ENCODE measurements at regions not wholly inside any gene's neighbourhood (a gene's known extent, or its start where the extent isn't known, plus 50 kb on each side); places are given as distances from the start of the nearest gene placed in this dataset.

GRCh38 chr10:52955337-52955736, 182.8 kb upstream of the MBL2 start:
- Histone ChIP-seq H3K4me1 (ENCODE audit: low read depth) (no peaks in the 10 kb centered on the region), H3K27ac (no peak overlapping the region), H3K9me3 (ENCODE audit: low read depth) (no peaks in the 10 kb centered on the region), H3K36me3 (no peaks in the 10 kb centered on the region), H3K27me3 (no peaks in the 10 kb centered on the region), H3K4me3 (no peak overlapping the region)
- DNase-seq (ENCODE audit: low read depth in 1 of 2, low spot score in 1 of 2): no peak
- TF ChIP-seq, protein P1, sequence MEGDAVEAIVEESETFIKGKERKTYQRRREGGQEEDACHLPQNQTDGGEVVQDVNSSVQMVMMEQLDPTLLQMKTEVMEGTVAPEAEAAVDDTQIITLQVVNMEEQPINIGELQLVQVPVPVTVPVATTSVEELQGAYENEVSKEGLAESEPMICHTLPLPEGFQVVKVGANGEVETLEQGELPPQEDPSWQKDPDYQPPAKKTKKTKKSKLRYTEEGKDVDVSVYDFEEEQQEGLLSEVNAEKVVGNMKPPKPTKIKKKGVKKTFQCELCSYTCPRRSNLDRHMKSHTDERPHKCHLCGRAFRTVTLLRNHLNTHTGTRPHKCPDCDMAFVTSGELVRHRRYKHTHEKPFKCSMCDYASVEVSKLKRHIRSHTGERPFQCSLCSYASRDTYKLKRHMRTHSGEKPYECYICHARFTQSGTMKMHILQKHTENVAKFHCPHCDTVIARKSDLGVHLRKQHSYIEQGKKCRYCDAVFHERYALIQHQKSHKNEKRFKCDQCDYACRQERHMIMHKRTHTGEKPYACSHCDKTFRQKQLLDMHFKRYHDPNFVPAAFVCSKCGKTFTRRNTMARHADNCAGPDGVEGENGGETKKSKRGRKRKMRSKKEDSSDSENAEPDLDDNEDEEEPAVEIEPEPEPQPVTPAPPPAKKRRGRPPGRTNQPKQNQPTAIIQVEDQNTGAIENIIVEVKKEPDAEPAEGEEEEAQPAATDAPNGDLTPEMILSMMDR (IDR thresholded peaks at IDR 0.05; ENCODE audit: low read depth, low read length): no peak

DNA sequence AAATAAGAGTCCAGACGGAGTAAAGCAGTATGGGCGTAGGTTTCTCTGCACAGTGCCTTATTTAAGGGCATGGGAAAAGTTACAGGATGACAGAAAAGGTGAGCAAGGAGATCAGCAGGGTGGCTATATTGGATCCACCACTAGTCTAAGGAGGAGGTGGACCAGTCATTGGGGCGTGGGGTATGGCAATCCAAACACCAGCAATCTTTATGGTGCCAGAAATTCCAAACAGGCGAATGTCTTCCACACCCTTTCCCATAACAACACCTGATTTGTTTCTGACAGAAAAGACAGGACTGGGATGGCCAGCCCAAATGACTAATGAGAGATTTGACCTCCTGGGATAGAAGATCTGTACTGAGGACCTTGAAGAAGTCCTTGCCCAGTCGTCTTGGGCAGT, 181.8 kb upstream of the MBL2 start:
- H3K36me3 ChIP-seq: no peaks in the 10 kb centered on the region
- no peaks in the 10 kb centered on the region for H3K9me3 ChIP-seq (ENCODE audit: low read depth)
- no peaks in the 10 kb centered on the region for H3K27me3 ChIP-seq
- DNase-seq (ENCODE audit: low read depth in 1 of 2, low spot score in 1 of 2): no peak
- TF ChIP-seq, protein P1 (IDR thresholded peaks at IDR 0.05; ENCODE audit: low read depth, low read length): no peak
- H3K4me1 ChIP-seq (ENCODE audit: low read depth): no peaks in the 10 kb centered on the region
- no peak overlapping the region for H3K27ac ChIP-seq
- H3K4me3 ChIP-seq: no peak overlapping the region

GRCh38 chr10:52952391-52953055, 179.9 kb upstream of the MBL2 start:
- TF ChIP-seq, protein P1 (IDR thresholded peaks at IDR 0.05; ENCODE audit: low read depth, low read length): no peak
- H3K27ac ChIP-seq: no peak overlapping the region

DNA sequence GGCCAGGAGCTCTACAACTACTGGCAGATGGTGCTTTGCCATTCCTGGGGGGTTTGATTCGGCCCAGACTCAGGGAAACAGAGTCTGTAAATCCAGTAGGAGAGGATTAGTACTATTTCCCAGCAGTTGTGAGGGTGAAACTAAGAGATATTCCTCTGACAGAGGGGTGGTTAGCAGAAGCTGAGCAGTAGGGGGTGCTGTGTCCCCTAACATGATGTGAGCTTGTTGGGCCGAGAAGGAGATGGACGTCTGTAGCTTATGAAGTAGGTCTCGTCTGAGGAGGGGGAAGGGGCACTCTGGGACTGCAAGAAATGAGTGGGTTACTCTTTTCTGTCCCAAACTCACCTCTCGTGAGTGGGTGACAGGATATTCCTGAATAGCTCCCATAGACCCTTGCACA, 179.2 kb upstream of the MBL2 start:
- Histone ChIP-seq H3K27ac (no peak overlapping the region), H3K36me3 (no peaks in the 10 kb centered on the region), H3K9me3 (ENCODE audit: low read depth) (no peaks in the 10 kb centered on the region), H3K4me1 (ENCODE audit: low read depth) (no peaks in the 10 kb centered on the region), H3K27me3 (no peaks in the 10 kb centered on the region), H3K4me3 (no peak overlapping the region)
- TF ChIP-seq, protein P1 (IDR thresholded peaks at IDR 0.05; ENCODE audit: low read depth, low read length): peak; percentile 64
- peak; percentile 56 to 82 for DNase-seq (ENCODE audit: low read depth in 1 of 2, low spot score in 1 of 2)

More at GRCh38 chr10:52952391-52953055, 179.9 kb upstream of the MBL2 start:
- H3K4me1 ChIP-seq (ENCODE audit: low read depth): no peaks in the 10 kb centered on the region
- H3K9me3 ChIP-seq (ENCODE audit: low read depth): no peaks in the 10 kb centered on the region
- DNase-seq (ENCODE audit: low read depth in 1 of 2, low spot score in 1 of 2): peak in 1 of 2 donors; percentile 39
- no peaks in the 10 kb centered on the region for H3K36me3 ChIP-seq
- H3K4me3 ChIP-seq: no peak overlapping the region
- no peaks in the 10 kb centered on the region for H3K27me3 ChIP-seq

- H3K27ac ChIP-seq: no peak overlapping the region
- H3K4me3 ChIP-seq: no peak overlapping the region
- TF ChIP-seq, protein P1 (IDR thresholded peaks at IDR 0.05; ENCODE audit: low read depth, low read length): no peak
- no peaks in the 10 kb centered on the region for H3K36me3 ChIP-seq
- H3K27me3 ChIP-seq: no peaks in the 10 kb centered on the region
- H3K4me1 ChIP-seq (ENCODE audit: low read depth): no peaks in the 10 kb centered on the region
- no peaks in the 10 kb centered on the region for H3K9me3 ChIP-seq (ENCODE audit: low read depth)
- no peak for DNase-seq (ENCODE audit: low read depth in 1 of 2, low spot score in 1 of 2)
Measured at GRCh38 chr10:52950578-52950977, 178.0 kb upstream of the MBL2 start.
